Ovary (tissue), 3 donors: ENCODE measurements at regions not wholly inside any gene's neighbourhood (a gene's known extent, or its start where the extent isn't known, plus 50 kb on each side); places are given as distances from the start of the nearest gene placed in this dataset.

ENCODE experiments used
- POLR2A ChIP-seq: fragments of 450-650 bp; IDR thresholded peaks from one replicate; pipeline ENCODE4 v1.6.1; 2017; ENCODE audit warnings: antibody characterized with exemption, mild to moderate bottlenecking, moderate library complexity
- TF ChIP-seq, protein P1 (sequence below), 3 donors: fragments of 450-650 bp in 2 of 3; fragments of 200-600 bp in 1 of 3; IDR thresholded peaks; one replicate each; pipeline versions ENCODE4 v1.5.1 to v1.8.0; 2016 to 2022; ENCODE audit warnings: antibody characterized with exemption in 3 of 3, mild to moderate bottlenecking in 1 of 3
- donor health status: DM: no; HTN: no; CAD: no.

DNA sequence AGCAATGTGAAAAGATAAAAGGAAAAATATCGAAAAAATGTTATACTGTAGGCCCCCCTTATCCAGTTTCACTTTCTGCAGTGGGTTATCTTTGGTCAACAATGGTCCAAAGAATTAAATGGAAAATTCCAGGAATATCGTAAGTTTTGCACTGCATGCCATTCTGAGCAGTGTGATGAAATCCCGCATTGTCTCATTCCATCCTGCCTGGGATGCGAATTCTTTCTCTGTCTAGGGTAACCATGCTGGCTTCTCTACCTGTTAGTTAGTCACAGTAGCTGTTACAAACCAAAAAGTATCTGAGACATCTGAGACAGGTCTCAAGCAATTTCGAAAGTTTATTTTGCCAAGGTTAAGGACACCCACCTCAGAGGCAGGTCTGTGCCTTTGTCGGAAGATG, 170.3 kb downstream of the COX18 start:
- TF ChIP-seq, protein P1, sequence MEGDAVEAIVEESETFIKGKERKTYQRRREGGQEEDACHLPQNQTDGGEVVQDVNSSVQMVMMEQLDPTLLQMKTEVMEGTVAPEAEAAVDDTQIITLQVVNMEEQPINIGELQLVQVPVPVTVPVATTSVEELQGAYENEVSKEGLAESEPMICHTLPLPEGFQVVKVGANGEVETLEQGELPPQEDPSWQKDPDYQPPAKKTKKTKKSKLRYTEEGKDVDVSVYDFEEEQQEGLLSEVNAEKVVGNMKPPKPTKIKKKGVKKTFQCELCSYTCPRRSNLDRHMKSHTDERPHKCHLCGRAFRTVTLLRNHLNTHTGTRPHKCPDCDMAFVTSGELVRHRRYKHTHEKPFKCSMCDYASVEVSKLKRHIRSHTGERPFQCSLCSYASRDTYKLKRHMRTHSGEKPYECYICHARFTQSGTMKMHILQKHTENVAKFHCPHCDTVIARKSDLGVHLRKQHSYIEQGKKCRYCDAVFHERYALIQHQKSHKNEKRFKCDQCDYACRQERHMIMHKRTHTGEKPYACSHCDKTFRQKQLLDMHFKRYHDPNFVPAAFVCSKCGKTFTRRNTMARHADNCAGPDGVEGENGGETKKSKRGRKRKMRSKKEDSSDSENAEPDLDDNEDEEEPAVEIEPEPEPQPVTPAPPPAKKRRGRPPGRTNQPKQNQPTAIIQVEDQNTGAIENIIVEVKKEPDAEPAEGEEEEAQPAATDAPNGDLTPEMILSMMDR (IDR thresholded peaks at IDR 0.05), result no peak
- no peak for TF ChIP-seq POLR2A
